H1 (cell line): ENCODE measurements at regions not wholly inside any gene's neighbourhood (a gene's known extent, or its start where the extent isn't known, plus 50 kb on each side); places are given as distances from the start of the nearest gene placed in this dataset.

Source experiments
- CTCF ChIA-PET: fragments of 300-600 bp; sonication (Branson Sonifier 250); formaldehyde crosslinking; loops from one replicate; lab custom pipeline; 2021; ENCODE audit not compliant: partially characterized antibody; lab: Charles Lee
- POLR2A ChIA-PET: fragments of 300-600 bp; sonication (Branson Sonifier 250); formaldehyde crosslinking; loops from one replicate; lab custom pipeline; 2021; ENCODE audit warnings: inconsistent platforms; ENCODE audit not compliant: partially characterized antibody; lab: Charles Lee
- DNase-seq, 2 experiments: peaks; one replicate each; pipeline versions ENCODE4 v3.0.0 to v3.0.0-alpha.2; 2010 to 2022; ENCODE audit warnings: low spot score in 2 of 2, low read depth in 1 of 2, mixed read lengths in 1 of 2
- FAIRE-seq: peaks from 2 replicates; lab custom pipeline; 2011; peaks lifted over from hg19 to GRCh38; lab: Jason Lieb, UNC
- H2AFZ ChIP-seq: 2 replicates; pipeline ENCODE4 v1.8.1; 2012; ENCODE audit warnings: low read length, inconsistent platforms
- H2AK5ac ChIP-seq: 2 replicates; pipeline ENCODE4 v1.6.1; 2013; ENCODE audit warnings: low read depth, low read length
- H2BK120ac ChIP-seq: replicated peaks from 2 replicates; pipeline ENCODE3; 2013; ENCODE audit warnings: low read depth, low read length, inconsistent platforms
- H2BK12ac ChIP-seq: 2 replicates; pipeline ENCODE4 v1.6.1; 2013; ENCODE audit warnings: low read depth, low read length
- H2BK15ac ChIP-seq: 2 replicates; pipeline ENCODE4 v1.6.1; 2013; ENCODE audit warnings: low read length
- H2BK20ac ChIP-seq: 2 replicates; pipeline ENCODE4 v1.6.1; 2013; ENCODE audit warnings: low read length
- H2BK5ac ChIP-seq: 2 replicates; pipeline ENCODE4 v1.6.1; 2013; ENCODE audit warnings: low read depth, low read length
- H3K14ac ChIP-seq: 2 replicates; pipeline ENCODE4 v1.6.1; 2013; ENCODE audit warnings: inconsistent platforms; ENCODE audit not compliant: insufficient read length
- H3K18ac ChIP-seq: 2 replicates; pipeline ENCODE4 v1.6.1; 2013; ENCODE audit warnings: low read length; ENCODE audit errors: extremely low read depth
- H3K23ac ChIP-seq: 2 replicates; pipeline ENCODE4 v1.6.1; 2013; ENCODE audit warnings: inconsistent platforms; ENCODE audit not compliant: insufficient read length
- H3K23me2 ChIP-seq: 2 replicates; pipeline ENCODE4 v1.6.1; 2013; ENCODE audit warnings: low read depth, low read length
- H3K27ac ChIP-seq: 2 replicates; pipeline ENCODE4 v1.6.1; 2011; ENCODE audit warnings: low read depth, low read length, inconsistent platforms
- H3K27me3 ChIP-seq, 4 experiments: replicated peaks in 1 of 4; 1 replicate in 1 of 4; 2 replicates in 3 of 4; pipeline versions ENCODE4 v1.6.1 to v1.8.1; 2011 to 2013; ENCODE audit warnings: low read length in 3 of 4, mild to moderate bottlenecking in 3 of 4, inconsistent platforms in 2 of 4, mixed read lengths in 2 of 4, moderate library complexity in 1 of 4; ENCODE audit not compliant: control insufficient read depth in 3 of 4, insufficient read depth in 3 of 4; ENCODE audit errors: extremely low read depth in 1 of 4
- H3K36me3 ChIP-seq, 4 experiments: 2 replicates each; pipeline versions ENCODE4 v1.6.1 to v1.8.1; 2011 to 2013; ENCODE audit warnings: mild to moderate bottlenecking in 4 of 4, low read length in 3 of 4, moderate library complexity in 2 of 4, control low read depth in 1 of 4, inconsistent platforms in 1 of 4; ENCODE audit not compliant: insufficient read depth in 4 of 4, control insufficient read depth in 2 of 4
- H3K4ac ChIP-seq: replicated peaks from 2 replicates; pipeline ENCODE3; 2013; ENCODE audit warnings: low read length, low read depth, mixed read lengths, inconsistent platforms; ENCODE audit not compliant: insufficient read length
- H3K4me1 ChIP-seq, 4 experiments: replicated peaks in 1 of 4; 1 replicate in 1 of 4; 2 replicates in 3 of 4; pipeline versions ENCODE4 v1.6.1 to v1.8.1; 2011 to 2013; ENCODE audit warnings: low read length in 3 of 4, inconsistent platforms in 2 of 4, mixed read lengths in 1 of 4; ENCODE audit not compliant: insufficient read depth in 4 of 4, control insufficient read depth in 3 of 4
- H3K4me2 ChIP-seq, 2 experiments: 2 replicates each; pipeline versions ENCODE4 v1.6.1 to v1.8.1; 2011 to 2013; ENCODE audit warnings: low read depth in 2 of 2, low read length in 2 of 2, control low read depth in 1 of 2, inconsistent platforms in 1 of 2, mild to moderate bottlenecking in 1 of 2; ENCODE audit not compliant: insufficient read depth in 1 of 2
- H3K4me3 ChIP-seq, 4 experiments: fragments of 200-600, 300-600 bp in 1 of 4; sonication (generic), shearing (Covaris generic), sonication (Bioruptor Twin) in 1 of 4; 2 replicates each; pipeline versions ENCODE4 v1.5.1 to v1.8.1; 2011 to 2016; ENCODE audit warnings: low read length in 4 of 4, low read depth in 3 of 4, control low read depth in 2 of 4, inconsistent platforms in 2 of 4, mild to moderate bottlenecking in 2 of 4, mixed read lengths in 1 of 4, moderate library complexity in 1 of 4; ENCODE audit not compliant: insufficient read depth in 2 of 4; ENCODE audit errors: extremely low read depth in 1 of 4
- H3K56ac ChIP-seq: replicated peaks from 2 replicates; pipeline ENCODE3; 2013; ENCODE audit warnings: low read depth, mild to moderate bottlenecking, mixed read lengths, low read length, inconsistent platforms; ENCODE audit not compliant: insufficient read length
- H3K79me1 ChIP-seq: 2 replicates; pipeline ENCODE4 v1.6.1; 2013; ENCODE audit warnings: low read depth, low read length, control low read depth
- H3K79me2 ChIP-seq, 2 experiments: 2 replicates each; pipeline versions ENCODE4 v1.6.1 to v1.8.1; 2012 to 2013; ENCODE audit warnings: low read length in 2 of 2, mild to moderate bottlenecking in 2 of 2, inconsistent platforms in 1 of 2; ENCODE audit not compliant: insufficient read depth in 2 of 2, control insufficient read depth in 1 of 2
- H3K9ac ChIP-seq, 4 experiments: replicated peaks in 1 of 4; 1 replicate in 1 of 4; 2 replicates in 3 of 4; pipeline versions ENCODE4 v1.6.1 to v1.8.1; 2011 to 2013; ENCODE audit warnings: low read depth in 3 of 4, low read length in 3 of 4, control low read depth in 2 of 4, mild to moderate bottlenecking in 2 of 4, moderate library complexity in 2 of 4, inconsistent platforms in 1 of 4; ENCODE audit errors: extremely low read depth in 1 of 4
- H3K9me3 ChIP-seq, 2 experiments: 2 replicates each; pipeline versions ENCODE4 v1.6.1 to v1.8.1; 2012 to 2013; ENCODE audit warnings: mild to moderate bottlenecking in 2 of 2, moderate library complexity in 2 of 2, control low read depth in 1 of 2, inconsistent platforms in 1 of 2, low read depth in 1 of 2, low read length in 1 of 2, mixed read lengths in 1 of 2; ENCODE audit not compliant: insufficient read depth in 2 of 2
- H4K20me1 ChIP-seq, 2 experiments: replicated peaks in 1 of 2; 2 replicates each; pipeline versions ENCODE3 to v1.8.1; 2011 to 2013; ENCODE audit warnings: inconsistent platforms in 2 of 2, low read length in 2 of 2, mild to moderate bottlenecking in 1 of 2; ENCODE audit not compliant: insufficient read depth in 2 of 2, control insufficient read depth in 1 of 2
- H4K5ac ChIP-seq: 2 replicates; pipeline ENCODE4 v1.6.1; 2013; ENCODE audit warnings: low read length, low read depth, mixed read lengths, inconsistent platforms; ENCODE audit not compliant: insufficient read length
- H4K8ac ChIP-seq: 2 replicates; pipeline ENCODE4 v1.8.0; 2013; ENCODE audit warnings: mild to moderate bottlenecking, moderate library complexity, low read length, inconsistent platforms; ENCODE audit not compliant: insufficient read depth; ENCODE audit errors: extremely low read depth
- H4K91ac ChIP-seq: replicated peaks from 2 replicates; pipeline ENCODE3; 2013; ENCODE audit warnings: low read length, mixed read lengths, inconsistent platforms; ENCODE audit not compliant: insufficient read length
- ASH2L ChIP-seq: fragments of 200-600, 300-600 bp; sonication (generic); IDR thresholded peaks from one replicate; pipeline ENCODE4 v1.7.1; 2017; ENCODE audit warnings: low read length
- BACH1 ChIP-seq: IDR thresholded peaks from 2 replicates; pipeline ENCODE4 v1.6.1; 2012; ENCODE audit warnings: low read length, improper control_type of control experiment
- CBX5 ChIP-seq: fragments of 300-800, 300-1000 bp; sonication (generic); IDR thresholded peaks from 2 replicates; pipeline ENCODE4 v1.7.1; 2016; ENCODE audit warnings: antibody characterized with exemption, low read length, low read depth
- EZH2 ChIP-seq: fragments of 200-600 bp; sonication (generic); IDR thresholded peaks from 2 replicates; pipeline ENCODE4 v1.7.1; 2012; ENCODE audit warnings: low read depth, mild to moderate bottlenecking, moderate library complexity, low read length, inconsistent platforms; ENCODE audit not compliant: severe bottlenecking
- GABPA ChIP-seq: IDR thresholded peaks from 2 replicates; pipeline ENCODE4 v1.6.1; 2011; ENCODE audit warnings: mild to moderate bottlenecking, low read length, moderate library complexity, borderline replicate concordance; ENCODE audit not compliant: insufficient read depth
- KDM1A ChIP-seq: fragments of 200-600, 300-600 bp; sonication (generic); IDR thresholded peaks from 2 replicates; pipeline ENCODE4 v1.7.1; 2016; ENCODE audit warnings: mild to moderate bottlenecking, low read length, borderline replicate concordance
- KDM4A ChIP-seq: IDR thresholded peaks from one replicate; pipeline ENCODE4 v1.7.1; 2012; ENCODE audit warnings: low read depth, mild to moderate bottlenecking, moderate library complexity, low read length, inconsistent platforms; ENCODE audit not compliant: severe bottlenecking
- MAX ChIP-seq: IDR thresholded peaks from 2 replicates; pipeline ENCODE4 v1.6.1; 2012; ENCODE audit warnings: inconsistent platforms
- RNF2 ChIP-seq: fragments of 200-900, 300-1000 bp; sonication (generic); IDR thresholded peaks from 2 replicates; pipeline ENCODE4 v1.7.1; 2016; ENCODE audit warnings: borderline replicate concordance, low read depth, mild to moderate bottlenecking, antibody characterized with exemption, low read length; ENCODE audit not compliant: poor library complexity, severe bottlenecking; ENCODE audit errors: missing control alignments
- SP4 ChIP-seq: IDR thresholded peaks from 2 replicates; pipeline ENCODE4 v1.6.1; 2012; ENCODE audit warnings: low read length, inconsistent platforms
- TAF1 ChIP-seq: IDR thresholded peaks from 2 replicates; pipeline ENCODE4 v1.6.1; 2011; ENCODE audit warnings: mild to moderate bottlenecking, low read depth, low read length
- TBP ChIP-seq: IDR thresholded peaks from 2 replicates; pipeline ENCODE4 v1.6.1; 2011; ENCODE audit warnings: low read depth, low read length, improper control_type of control experiment
- WGBS, 2 experiments: shearing (Covaris generic) in 1 of 2; methylation state at CpG; one replicate each; pipeline versions ENCODE4 v1.1.6 to v1.1.7; 2013 to 2015; ENCODE audit warnings: low lambda C conversion rate in 2 of 2, mixed read lengths in 2 of 2, inconsistent platforms in 1 of 2, low coverage in 1 of 2, missing lambda C conversion rate in 1 of 2; ENCODE audit not compliant: insufficient replicate concordance in 2 of 2, insufficient coverage in 1 of 2, insufficient read length in 1 of 2; ENCODE audit errors: extremely low coverage in 1 of 2, missing lambda C conversion rate in 1 of 2; 5-methylcytosine and 5-hydroxymethylcytosine counted together

DNA sequence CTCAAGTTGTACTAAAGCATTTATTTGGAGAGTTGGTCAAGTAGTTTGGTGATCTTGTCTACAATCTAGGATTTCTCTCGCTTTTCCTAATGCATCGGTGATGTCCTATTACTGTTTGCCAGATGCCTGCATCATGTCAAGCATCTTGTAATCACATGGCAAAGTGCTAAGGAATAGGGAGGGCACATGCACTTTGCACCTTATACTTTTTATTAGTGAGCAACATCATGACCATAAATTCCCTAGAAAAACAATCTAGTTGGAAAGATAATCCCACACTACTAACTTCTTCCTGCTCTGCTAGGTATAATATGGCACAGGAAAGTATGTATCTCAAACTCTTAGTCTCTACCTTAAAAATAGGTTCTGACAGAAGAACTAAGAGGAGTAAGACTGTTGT, 894.3 kb upstream of the SLITRK1 start:
- H3K79me1 ChIP-seq = no peaks in the 10 kb centered on the region
- no peak overlapping the region for H3K27ac ChIP-seq
- H3K9ac ChIP-seq = no peak overlapping the region
- CTCF ChIA-PET = no interaction called here
- H3K56ac ChIP-seq = no peak overlapping the region
- no peak overlapping the region for H3K4me3 ChIP-seq
- no peaks in the 10 kb centered on the region for H3K4me1 ChIP-seq
- no peaks in the 10 kb centered on the region for H3K79me2 ChIP-seq
- POLR2A ChIA-PET = no interaction called here
- DNase-seq (no peak), FAIRE-seq (no peak)
- WGBS, 2 experiments = 92% methylated on average over 2 of the region's 2 CpGs; no CpG with 5 or more reads in 1 of the 2 experiments
- H2AK5ac ChIP-seq = no peak overlapping the region
- no peak overlapping the region for H2BK20ac ChIP-seq
- H2BK5ac ChIP-seq = no peak overlapping the region
- H3K18ac ChIP-seq = no peak overlapping the region
- no peak overlapping the region for H3K4me2 ChIP-seq
- no peak overlapping the region for H2BK120ac ChIP-seq
- H3K36me3 ChIP-seq = no peaks in the 10 kb centered on the region
- no peaks in the 10 kb centered on the region for H3K23me2 ChIP-seq
- H3K4ac ChIP-seq = no peak overlapping the region
- no peak overlapping the region for H4K5ac ChIP-seq
- no peak overlapping the region for H3K23ac ChIP-seq
- H2BK12ac ChIP-seq = no peak overlapping the region
- H4K8ac ChIP-seq = no peak overlapping the region
- H3K27me3 ChIP-seq = no peaks in the 10 kb centered on the region
- H4K20me1 ChIP-seq = no peaks in the 10 kb centered on the region
- no peak overlapping the region for H2AFZ ChIP-seq
- no peak overlapping the region for H2BK15ac ChIP-seq
- no peaks in the 10 kb centered on the region for H3K9me3 ChIP-seq
- H3K14ac ChIP-seq = no peak overlapping the region
- no peak overlapping the region for H4K91ac ChIP-seq
- TF ChIP-seq GABPA (no peak), RNF2 (no peak), TAF1 (no peak), ASH2L (no peak), EZH2 (no peak), TBP (no peak), KDM1A (no peak), CBX5 (no peak), BACH1 (no peak), MAX (no peak), KDM4A (no peak), SP4 (no peak)
